Breast epithelium (tissue), 3 donors: ENCODE measurements at regions not wholly inside any gene's neighbourhood (a gene's known extent, or its start where the extent isn't known, plus 50 kb on each side); places are given as distances from the start of the nearest gene placed in this dataset.

Source experiments
- POLR2A ChIP-seq: fragments of 450-650 bp; IDR thresholded peaks from one replicate; pipeline ENCODE4 v1.6.1; 2016; ENCODE audit warnings: antibody characterized with exemption, mild to moderate bottlenecking, moderate library complexity
- TF ChIP-seq, protein P1 (sequence below), 3 donors: fragments of 450-650 bp; IDR thresholded peaks; one replicate each; pipeline ENCODE4 v1.5.1; 2016 to 2017; ENCODE audit warnings: antibody characterized with exemption in 3 of 3, mild to moderate bottlenecking in 3 of 3, moderate library complexity in 3 of 3

GRCh38 chr10:4581929-4582328 is 244.1 kb upstream of the AKR1E2 start:
- TF ChIP-seq, protein P1, sequence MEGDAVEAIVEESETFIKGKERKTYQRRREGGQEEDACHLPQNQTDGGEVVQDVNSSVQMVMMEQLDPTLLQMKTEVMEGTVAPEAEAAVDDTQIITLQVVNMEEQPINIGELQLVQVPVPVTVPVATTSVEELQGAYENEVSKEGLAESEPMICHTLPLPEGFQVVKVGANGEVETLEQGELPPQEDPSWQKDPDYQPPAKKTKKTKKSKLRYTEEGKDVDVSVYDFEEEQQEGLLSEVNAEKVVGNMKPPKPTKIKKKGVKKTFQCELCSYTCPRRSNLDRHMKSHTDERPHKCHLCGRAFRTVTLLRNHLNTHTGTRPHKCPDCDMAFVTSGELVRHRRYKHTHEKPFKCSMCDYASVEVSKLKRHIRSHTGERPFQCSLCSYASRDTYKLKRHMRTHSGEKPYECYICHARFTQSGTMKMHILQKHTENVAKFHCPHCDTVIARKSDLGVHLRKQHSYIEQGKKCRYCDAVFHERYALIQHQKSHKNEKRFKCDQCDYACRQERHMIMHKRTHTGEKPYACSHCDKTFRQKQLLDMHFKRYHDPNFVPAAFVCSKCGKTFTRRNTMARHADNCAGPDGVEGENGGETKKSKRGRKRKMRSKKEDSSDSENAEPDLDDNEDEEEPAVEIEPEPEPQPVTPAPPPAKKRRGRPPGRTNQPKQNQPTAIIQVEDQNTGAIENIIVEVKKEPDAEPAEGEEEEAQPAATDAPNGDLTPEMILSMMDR (IDR thresholded peaks at IDR 0.05) = no peak
- no peak for TF ChIP-seq POLR2A
